Brain pericyte (primary cell): ENCODE measurements at regions not wholly inside any gene's neighbourhood (a gene's known extent, or its start where the extent isn't known, plus 50 kb on each side); places are given as distances from the start of the nearest gene placed in this dataset.

Source experiments
- DNase-seq: peaks from one replicate; pipeline ENCODE4 v3.0.0-alpha.2; 2012; ENCODE audit warnings: low read depth, low spot score

DNA sequence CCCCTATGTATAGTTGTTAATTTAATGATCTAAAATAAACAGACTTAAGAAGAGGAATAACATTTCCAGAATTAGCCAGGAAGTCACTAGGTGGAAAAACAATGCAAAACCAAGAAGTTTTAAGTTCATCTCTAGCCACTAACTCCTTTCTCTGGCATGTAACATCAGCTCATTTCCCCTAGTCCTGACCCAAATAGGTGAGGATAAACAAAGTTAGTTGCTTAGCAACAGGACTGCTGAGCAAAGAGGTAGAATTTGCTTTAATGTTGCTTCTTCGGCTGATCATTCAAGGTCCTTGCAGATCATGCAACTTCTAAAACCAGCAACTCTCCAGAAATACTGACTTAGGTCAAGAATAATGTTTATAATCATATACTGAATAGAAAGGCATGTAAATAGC lies 675.8 kb downstream of the CETN3 start:
- DNase-seq: no peak

GRCh38 chr5:89729623-89730301 lies 679.8 kb downstream of the CETN3 start:
- DNase-seq: no peak

- DNase-seq: peak; percentile 17
These were observed 680.8 kb downstream of the CETN3 start for GRCh38 chr5:89728750-89729149.

GRCh38 chr5:89728134-89728533 lies 681.4 kb downstream of the CETN3 start:
- DNase-seq: no peak

GRCh38 chr5:89724379-89725095 lies 685.0 kb downstream of the CETN3 start:
- no peak for DNase-seq

DNA sequence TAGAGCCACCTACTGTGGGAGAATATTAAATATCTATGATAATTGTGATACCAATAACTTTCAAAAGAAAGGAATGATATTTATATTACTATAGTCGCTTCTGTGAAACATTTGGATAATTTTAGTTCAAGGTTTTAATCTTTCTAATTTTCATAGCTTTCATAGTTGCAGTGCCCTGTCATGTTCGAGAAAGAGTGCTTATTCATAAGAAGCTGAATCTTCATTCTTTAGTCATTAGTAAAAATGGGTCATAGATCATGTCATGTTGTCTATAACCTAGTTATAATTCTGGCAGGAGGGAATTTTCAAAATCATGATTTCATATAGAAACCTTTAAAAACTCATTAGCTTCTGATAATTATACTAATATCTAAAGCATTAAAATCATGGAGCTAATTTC lies 685.6 kb downstream of the CETN3 start:
- DNase-seq: no peak

DNA sequence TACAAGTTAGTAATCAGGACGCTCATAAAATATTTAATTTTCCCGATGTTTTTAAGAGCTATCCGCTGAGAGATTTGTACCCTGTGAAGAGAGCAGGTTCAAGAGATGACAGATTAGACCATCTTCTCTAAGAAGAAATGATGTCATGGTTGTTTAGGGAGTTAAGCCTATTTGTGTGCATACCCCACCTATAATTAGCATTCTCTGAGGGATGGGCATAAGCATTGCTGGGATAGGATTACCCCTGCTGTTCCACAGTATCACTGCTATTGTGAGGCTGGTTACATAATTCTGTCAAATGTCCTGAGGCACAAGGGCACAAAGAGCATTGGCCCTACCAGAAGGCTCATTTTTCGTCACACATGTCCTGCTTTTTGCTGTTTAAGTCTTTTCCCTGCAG lies 687.0 kb downstream of the CETN3 start:
- no peak for DNase-seq

GRCh38 chr5:89721931-89722330 lies 687.6 kb downstream of the CETN3 start:
- no peak for DNase-seq

DNA sequence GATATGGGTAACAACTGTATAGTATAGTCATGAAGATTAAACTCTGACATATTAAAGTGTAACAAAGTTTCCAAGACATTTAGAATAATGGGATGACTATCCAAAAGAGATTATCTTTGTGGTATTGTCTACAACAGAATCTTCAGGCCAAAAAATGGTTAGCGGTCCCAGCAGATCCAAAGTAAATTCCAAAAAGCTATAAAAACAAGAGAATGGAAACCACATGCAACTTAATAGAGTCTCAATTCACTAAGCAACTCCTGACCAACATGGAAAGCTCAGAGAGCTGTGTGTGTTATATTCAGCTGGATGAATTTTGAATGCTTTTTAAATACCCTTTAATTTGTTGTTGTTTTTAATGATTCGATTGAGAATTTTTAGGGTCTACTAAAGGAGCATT lies 688.2 kb downstream of the CETN3 start:
- no peak for DNase-seq

- no peak for DNase-seq
These were observed 697.3 kb downstream of the CETN3 start for GRCh38 chr5:89712134-89712700.

DNA sequence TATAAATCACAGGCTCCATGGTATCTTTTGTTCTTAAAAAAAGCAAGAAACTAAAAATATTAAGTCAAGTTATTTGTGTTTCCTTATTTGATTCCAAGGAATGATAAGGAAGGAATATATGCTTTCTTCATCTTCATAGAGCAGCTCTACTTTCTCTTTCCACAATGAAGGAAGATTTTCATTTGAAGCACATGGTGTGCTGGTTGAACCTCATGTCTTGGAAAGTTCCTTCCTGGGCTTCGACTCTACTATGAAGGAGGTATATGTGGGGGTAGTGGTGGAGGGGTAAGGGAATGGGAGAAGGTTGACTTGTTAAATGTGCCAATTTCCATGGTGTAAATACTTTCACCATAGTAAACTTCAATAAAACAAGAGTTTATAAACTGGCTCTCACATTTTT lies 698.0 kb downstream of the CETN3 start:
- no peak for DNase-seq

- no peak for DNase-seq
These were observed 699.5 kb downstream of the CETN3 start for GRCh38 chr5:89710006-89710405.

GRCh38 chr5:89707891-89708290 lies 701.7 kb downstream of the CETN3 start:
- no peak for DNase-seq

- no peak for DNase-seq
These were observed 702.8 kb downstream of the CETN3 start for GRCh38 chr5:89706731-89707130.

DNA sequence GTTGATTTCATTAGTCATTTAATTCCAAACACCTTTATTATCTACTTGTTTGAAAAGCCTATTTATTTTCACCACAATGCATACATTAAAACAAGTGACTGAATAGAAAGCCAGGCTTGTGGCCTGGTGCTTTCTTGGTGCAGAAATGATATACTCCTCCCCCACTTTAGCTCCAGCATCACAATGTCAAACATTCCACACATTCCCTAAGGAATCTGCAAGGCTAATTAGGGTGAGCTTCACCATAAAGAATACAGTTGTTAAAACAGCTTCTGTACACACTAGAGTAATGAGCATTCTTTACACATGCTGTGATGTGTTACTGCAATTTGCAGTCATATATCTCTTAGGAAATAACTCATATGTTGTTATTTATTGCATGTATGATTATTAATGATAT lies 705.7 kb downstream of the CETN3 start:
- no peak for DNase-seq

DNA sequence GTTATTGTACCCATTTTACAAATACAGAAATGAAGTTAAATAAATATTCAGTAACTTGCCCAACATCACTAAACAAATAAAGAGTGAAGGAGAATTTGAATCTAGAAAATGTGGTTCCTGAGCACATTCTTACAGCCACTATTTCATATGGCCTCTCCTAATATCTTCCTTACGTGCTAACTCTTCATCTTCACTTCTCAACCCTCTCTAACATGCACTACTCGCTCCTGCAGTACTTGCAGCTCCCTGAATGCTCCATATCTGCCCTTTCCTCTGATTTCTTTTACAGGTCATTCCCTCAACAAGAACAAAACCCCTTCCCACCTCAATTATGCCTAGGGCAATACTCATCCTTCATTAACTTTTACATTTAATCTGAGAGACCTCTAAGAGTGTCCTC lies 711.5 kb downstream of the CETN3 start:
- DNase-seq: no peak

DNA sequence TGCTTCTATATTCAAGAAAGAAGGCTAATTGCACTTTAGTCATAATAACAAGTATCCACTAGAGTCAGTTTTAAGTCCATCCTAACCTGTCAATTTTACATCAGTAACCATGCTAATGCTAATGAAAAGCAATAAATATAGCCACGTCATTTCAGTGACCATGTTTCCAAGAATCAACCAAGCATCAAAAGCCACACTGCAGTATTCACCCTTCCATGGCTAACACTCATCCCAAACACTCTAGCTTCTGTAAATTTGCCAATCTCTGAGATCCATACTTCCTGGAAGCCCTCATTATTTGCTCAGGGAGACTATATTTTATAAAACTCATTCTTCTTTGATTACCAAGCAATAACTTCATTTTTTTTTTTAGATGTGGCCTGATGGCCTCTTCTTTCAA lies 712.0 kb downstream of the CETN3 start:
- no peak for DNase-seq

DNA sequence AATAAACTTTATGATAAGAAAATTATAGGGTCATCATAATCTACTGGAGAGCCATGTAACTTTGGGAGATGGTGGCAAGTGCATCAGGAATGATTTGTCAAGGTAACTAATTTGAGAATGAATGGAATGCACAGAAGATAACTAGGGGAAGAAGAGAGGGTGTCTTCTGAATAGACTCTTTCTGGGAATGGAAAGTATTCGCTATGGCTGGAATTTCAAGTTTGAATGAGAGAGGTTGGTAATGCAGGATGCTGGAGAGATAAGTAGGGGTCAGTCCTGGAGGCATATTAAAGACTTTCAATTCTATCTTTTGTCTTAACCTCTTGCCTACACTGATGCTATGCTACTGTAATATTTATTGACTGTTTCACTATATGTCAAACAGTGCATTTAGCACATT lies 714.2 kb downstream of the CETN3 start:
- DNase-seq: no peak

DNA sequence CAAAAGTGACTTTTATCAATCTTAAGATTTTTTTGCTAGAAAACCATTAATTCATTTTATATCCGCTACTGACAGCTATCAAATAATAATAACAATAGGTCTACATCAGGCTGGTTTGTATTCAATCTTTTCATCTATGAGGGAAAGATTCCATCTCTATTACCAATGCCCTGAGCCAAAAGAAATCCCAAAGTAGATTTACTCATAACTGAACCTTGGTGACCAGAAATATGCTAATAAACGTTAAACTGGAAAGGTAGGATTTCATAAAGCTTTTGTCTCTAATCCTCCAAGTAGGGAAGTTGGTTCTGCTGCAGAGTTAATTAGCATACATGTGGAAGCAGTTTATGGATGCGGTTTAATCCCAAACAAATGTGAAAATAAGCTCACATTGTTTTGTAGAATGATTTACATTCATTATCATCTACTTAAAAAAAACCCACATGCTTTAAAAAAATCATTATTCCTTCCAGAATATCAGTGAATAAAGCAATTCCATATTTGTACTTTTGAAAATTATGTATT lies 715.5 kb downstream of the CETN3 start:
- DNase-seq: no peak

DNA sequence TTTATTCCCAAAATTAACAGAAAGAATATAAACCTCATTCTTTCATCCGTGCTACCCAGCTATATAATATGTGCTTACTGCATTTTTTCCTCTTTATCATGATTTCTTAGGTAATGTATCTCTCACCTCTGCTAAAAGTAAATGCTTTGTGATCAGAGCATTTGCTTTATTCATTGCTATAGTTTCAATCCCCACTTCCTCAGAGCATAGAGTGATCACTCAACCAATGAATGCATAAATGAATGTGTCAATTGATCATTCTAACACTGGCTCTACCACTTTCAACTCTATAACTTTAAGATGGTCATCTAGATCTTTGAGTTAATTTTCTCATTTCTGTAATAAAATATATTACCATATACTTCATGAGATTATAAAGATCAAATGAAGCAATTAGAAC lies 719.2 kb downstream of the CETN3 start:
- no peak for DNase-seq

GRCh38 chr5:89686081-89686765 lies 723.3 kb downstream of the CETN3 start:
- DNase-seq: no peak

- no peak for DNase-seq
These were observed 732.9 kb downstream of the CETN3 start for GRCh38 chr5:89676634-89677033.
